CD4-positive, alpha-beta T cell treated with Interferon gamma for 1 hour (primary cell): ENCODE measurements at regions not wholly inside any gene's neighbourhood (a gene's known extent, or its start where the extent isn't known, plus 50 kb on each side); places are given as distances from the start of the nearest gene placed in this dataset.
"Not testable (repeated sequence)": the region's sequence is repeated elsewhere in the genome, so short reads cannot be mapped to it uniquely, and the experiment has no call there.

ENCODE experiments used
- DNase-seq: peaks from one replicate; pipeline ENCODE4 v3.0.0-alpha.2; 2020

- not testable (repeated sequence) for DNase-seq
Observed at GRCh38 chr7:5121256-5121655, 68.8 kb upstream of the WIPI2 start.

- not testable (repeated sequence) for DNase-seq
Observed at GRCh38 chr7:5131238-5131637, 58.8 kb upstream of the WIPI2 start.

GRCh38 chr7:5132539-5132938, 57.5 kb upstream of the WIPI2 start:
- no peak for DNase-seq

GRCh38 chr7:5139998-5140397, 50.0 kb upstream of the WIPI2 start:
- DNase-seq, result peak; percentile 19
